SK-MEL-5 (cell line): ENCODE measurements at regions not wholly inside any gene's neighbourhood (a gene's known extent, or its start where the extent isn't known, plus 50 kb on each side); places are given as distances from the start of the nearest gene placed in this dataset.

Experiments
- DNase-seq: peaks from one replicate; pipeline ENCODE4 v3.0.0-alpha.2; 2016; ENCODE audit warnings: low read depth, low spot score
- in situ Hi-C: cut with HindIII; loops from 2 replicates; pipeline ENCODE4 v1.10.0; 2016; ENCODE audit warnings: low sequenced_read_pairs, high pct_unique_total_duplicates, low pct_unique_long_range_greater_than_20kb

DNA sequence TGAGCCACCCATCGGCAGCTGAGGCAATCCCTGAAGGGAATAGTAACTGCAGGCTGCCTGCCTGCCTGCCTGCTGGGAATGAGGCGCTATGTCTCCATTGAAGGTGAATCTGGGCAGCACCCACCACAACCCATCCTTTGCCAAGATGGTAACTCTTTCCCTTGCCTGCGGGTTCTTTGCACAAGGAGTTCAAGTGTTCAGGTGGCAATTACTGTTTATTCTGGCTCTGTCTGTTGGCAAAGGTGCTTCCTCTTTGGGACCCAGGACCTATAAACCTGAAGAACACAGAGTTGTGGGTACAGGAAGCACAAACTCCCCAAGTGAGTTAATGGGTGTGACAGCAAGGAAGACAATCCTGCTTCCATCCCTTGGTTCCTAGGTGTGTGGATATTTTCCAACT is 448.1 kb upstream of the ZNF507 start:
- in situ Hi-C loops: no loop called here
- no peak for DNase-seq

DNA sequence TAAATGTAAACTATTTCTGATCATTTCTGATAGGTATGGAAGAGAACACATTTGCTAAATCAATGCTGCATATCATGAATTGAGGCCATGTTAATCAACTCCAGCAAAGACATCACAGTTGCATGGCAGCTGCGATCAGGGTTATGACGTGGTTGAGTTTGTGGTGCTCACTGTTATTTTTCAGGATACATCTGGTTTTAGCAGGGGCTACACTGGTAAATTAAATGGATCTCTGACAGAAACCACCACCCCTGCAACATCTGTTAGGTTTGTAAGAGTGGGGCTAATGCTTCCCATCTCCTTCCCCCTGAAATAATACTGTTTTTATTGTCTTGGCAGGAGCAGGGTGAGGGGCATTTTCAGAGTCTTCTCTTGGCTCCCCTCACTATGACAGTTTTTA is 444.4 kb upstream of the ZNF507 start:
- in situ Hi-C loops: no loop called here
- no peak for DNase-seq

DNA sequence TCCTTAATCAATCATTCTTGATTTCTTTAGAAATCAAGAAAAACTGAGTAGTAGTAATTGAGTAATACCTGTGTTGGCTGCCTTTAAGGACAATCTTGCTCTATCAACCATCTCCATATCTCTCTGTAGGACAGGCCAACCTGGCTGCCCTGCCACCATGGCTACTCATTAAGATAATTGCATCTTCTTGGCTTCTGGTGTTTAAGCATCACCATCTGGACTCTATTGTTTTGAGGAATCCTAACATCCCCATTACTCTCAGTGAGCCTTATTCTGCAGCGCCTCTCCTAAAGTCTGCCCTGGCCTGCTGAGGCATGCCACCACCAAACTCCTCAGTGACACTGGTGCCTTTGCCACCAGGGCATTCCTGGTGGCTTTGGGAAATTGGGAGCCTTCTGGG is 442.6 kb upstream of the ZNF507 start:
- in situ Hi-C loops: no loop called here
- DNase-seq: no peak

DNA sequence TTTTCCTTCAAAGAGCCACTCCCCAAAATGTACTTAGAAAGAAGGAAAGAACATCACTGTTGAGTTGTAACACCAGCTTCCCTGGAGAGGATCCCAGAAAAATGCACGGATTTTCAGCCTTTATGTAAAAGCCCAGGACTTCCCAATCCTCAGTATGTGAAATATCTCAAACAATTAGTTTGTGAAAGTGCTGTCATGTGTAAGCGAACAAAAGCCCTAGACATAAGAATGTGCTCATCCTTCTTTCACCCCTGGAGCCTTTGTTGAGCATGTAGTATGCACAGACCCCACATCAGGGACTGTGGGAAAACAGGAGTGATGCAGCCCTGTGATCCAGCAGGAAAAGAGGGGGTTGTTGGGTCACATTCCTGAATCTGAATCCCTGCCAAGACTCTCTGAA is 441.4 kb upstream of the ZNF507 start:
- in situ Hi-C loops: no loop called here
- DNase-seq: no peak

DNA sequence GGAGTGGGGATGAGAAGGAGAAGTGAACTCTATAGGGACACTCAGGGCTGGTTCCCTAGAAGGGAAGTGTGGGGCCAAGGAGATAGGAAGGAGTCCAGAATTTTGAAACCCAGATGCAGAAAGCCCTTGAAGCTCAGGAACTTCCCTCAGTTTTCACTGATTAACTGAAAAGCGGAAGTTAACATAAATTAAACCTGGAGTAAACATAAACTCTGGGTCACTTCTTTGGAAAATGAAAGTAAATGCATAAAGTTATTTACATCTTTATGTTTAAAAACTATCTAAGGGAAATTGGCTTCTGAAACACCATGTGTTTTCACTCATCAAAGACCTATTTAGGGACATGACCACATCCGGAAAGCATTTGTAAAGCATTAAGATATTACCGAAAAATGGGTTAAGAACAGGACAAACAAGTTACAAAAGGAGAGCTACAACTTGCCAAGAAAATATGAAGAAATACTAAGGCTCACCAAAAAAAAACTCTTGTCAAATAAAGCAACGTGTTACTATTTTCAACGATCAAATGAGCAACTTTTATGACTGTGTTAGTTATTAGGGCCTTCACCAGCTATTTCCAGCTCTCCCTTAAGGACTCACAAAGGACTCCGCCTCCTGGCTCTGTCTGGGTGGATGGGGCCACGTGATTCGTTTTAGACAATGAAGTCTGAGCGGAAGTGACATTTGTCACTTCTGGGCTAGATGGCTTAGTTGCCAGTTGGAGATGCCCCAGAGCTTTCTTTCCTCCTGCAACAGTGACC is 439.1 kb upstream of the ZNF507 start:
- in situ Hi-C loops: no loop called here

DNA sequence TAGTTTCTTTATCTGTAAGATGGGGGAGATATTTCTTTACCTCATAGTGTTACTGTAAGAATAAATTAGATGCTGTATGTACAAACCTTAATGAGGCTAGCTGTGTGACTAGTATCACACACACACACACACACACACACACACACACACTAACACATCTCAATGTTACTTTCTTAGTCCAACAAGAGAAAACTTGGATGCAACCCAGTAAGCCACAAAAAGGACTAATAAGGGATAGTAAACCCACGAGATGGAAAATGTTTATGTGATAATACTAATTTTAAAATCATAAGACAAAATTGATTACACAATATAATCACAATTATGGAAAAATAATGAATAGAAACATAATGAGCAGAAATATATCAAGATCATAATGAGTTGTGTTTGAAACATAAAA is 437.7 kb upstream of the ZNF507 start:
- in situ Hi-C loops: no loop called here
- DNase-seq: no peak

More for the DNA sequence above, 439.1 kb upstream of the ZNF507 start:
- no peak for DNase-seq

DNA sequence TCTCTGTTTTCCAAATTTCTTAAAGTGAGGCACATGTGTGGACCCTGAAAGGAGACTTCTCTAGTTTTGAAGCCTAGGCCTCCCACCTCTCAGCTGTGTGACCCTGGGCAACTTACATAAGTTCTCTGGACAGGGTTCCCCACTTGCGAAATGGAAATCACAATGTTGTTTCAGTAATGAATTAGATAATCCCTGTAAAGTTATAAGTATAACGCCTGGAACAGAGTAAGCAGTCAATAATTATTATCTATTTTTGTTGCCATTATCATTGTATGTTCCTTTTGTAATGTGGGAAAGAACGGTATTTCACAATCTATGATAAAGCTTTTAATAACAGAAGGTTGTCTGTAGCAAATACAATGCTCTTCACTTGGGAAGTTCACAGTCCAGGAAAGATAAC is 437.3 kb upstream of the ZNF507 start:
- in situ Hi-C loops: no loop called here
- no peak for DNase-seq

DNA sequence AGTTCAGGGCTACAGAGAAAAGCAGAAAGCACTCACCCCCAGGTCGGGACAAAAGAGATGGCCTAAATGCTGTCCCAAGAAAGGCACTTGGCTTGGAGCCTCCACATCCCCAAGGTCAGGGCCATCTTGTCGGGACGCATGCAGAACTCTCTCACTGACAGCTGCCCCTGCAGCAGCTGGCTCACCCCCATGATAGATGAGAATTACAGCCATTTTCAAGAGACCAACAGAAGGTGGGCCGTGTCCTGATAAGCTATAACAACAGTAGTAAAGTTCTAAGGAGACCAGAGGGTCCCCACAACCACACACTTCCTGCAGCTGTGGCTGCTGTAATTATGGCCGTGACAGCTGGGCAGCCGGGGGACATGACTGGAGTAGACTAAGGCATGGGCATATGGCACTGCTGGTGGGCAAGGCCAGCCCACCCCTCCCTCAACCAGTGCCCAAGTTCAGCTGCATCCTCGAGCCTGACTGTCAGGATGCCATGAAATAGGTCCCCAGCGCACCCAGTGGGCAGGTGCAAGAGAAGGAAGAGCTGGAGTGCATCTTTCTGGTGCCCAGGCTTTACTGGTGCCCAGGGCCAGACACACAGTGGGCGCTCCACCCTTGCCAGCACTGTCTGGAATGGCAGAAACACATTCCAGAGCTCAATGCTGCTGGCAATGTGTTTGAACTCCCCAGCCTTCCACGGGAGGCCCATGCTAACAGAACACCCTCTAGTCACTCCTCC is 436.7 kb upstream of the ZNF507 start:
- DNase-seq: no peak
- in situ Hi-C loops: no loop called here

DNA sequence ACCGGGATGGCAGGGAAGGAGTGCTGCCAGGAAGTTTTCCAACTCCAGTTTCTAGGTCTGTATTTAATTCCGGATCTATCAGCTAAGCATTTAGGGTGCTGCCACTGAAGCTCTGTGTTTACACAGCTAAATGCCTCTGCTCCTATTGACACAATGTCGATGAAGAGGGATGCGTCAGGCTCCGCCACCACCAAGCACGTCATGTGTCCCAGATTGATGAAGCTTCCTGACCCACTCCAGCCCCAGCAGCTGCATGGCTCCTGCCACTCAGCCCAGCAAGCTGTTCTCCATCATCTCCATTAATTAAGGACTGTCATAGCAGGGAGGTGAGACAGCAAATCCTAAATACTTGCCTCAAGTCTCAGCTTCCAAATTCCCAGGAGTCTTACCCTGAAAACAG is 435.2 kb upstream of the ZNF507 start:
- DNase-seq: no peak
- in situ Hi-C loops: no loop called here

DNA sequence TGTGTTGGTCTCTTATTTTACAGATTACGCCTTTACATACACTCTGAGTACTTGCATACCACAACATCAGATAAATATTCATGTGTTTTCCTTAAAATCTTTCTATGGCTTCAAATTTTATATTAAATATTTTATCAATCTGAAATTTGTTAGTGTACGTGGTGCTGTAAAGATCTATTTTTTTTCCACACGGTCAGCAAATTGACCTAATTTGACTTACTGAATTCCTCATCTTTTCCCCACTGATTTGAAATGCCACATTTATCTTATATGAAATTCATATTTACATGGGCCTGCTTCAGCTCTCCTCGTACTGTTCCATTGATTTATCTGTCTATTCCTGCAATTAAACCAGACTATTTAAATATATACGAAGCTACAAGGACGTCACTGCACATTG is 433.8 kb upstream of the ZNF507 start:
- in situ Hi-C loops: no loop called here
- no peak for DNase-seq

DNA sequence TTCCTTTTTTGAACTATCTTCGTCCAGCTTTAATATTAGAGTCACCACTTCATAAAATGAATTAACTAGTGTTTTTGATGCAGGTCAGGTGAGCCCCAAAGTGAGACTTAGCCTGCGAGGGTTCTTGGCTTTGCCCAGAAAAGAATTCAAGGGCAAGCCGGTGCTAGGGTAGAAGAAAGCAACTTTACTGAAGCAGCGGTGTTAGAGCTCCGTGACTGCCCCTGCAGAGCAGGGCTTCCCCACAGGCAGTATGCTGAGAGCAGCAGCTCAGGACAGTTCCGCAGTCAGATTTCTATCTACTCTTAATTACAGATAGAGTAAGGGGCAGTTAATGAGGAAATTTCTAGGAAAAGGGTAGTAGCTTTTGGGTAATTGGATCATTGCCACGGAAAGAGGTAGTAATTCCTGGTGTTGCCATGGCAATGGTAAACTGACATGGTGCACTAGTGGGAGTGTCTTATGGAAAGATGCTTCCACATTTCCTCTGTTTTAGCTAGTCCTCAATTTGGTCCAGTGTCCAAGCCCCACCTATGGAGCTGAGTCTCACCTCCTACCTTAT is 432.2 kb upstream of the ZNF507 start:
- in situ Hi-C loops: no loop called here
- DNase-seq: no peak

DNA sequence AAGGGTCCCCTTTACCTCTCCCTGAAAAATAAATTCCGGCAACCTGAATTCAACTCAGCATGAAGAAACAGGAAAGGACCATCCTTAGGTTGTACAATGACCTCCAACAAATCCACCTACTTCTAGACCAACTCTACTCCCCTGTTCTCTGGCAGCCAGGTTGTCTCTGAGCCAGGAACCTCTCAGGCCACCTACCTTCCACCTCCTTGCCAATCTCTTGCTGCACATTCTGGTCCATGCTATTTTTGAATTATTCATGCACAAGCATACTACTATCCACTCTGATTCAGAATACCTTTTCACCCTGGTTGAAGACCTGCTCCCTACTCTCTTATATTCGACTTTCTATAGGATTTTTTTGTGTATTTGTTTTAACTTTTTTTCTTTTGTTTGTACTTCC is 415.0 kb upstream of the ZNF507 start:
- in situ Hi-C loops: no loop called here
- DNase-seq: no peak

DNA sequence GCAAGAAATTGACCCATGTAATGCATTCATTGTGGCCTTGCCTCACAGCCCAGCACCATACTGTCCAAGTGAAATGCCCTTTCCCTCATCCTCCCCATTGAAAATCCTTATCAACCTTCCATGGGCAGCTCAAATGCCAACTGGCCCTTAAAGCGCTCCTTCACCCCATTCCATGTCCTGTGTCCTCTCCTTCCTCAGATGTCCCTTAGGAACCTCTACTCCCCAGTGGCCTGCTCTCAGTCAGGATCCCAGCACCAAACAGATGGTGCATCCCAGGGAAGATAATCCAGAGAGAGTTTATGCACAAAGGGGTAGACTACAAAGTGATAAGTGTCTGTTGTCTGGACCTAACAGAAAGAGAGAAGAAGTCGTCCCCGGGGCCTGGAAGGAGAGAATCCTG is 407.4 kb upstream of the ZNF507 start:
- in situ Hi-C loops: no loop called here
- no peak for DNase-seq

DNA sequence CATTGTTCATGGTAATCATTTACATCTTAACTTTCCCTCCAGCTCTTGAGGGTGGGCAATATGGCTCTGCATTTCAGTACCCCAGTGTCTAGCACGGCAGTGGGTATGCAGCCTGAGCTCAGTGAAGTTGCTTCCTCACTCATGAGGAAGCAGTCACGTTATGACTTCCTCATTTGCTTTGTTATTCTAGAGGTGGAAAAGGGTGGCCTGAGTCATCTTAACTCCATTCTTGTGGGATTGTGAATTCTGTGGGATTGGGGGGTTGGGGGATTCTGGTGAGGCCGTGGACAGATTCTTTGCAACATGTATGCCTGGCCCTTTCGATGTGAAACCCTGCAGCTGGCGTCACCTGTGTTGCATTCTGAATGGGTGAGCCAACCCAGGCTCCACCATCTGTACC is 406.7 kb upstream of the ZNF507 start:
- in situ Hi-C loops: no loop called here
- no peak for DNase-seq

DNA sequence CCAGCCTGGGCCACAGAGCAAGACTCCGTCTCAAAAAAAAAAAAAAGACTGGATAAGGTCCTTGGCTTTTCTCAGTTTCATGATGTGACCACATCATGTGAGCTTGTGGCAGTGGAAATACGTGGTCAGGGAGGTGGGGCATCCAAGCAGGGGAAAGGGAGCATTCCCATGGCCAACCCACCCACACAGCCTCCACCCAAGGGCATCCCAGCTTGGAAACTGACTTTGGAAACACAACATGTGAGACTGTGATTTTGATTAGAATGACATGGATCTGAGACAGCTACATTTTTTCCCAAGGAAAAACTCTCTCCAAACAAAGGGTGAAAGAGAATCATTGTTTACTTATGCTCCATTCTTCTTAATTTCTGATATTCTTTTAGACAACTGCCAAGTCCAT is 405.0 kb upstream of the ZNF507 start:
- DNase-seq: no peak
- in situ Hi-C loops: no loop called here

DNA sequence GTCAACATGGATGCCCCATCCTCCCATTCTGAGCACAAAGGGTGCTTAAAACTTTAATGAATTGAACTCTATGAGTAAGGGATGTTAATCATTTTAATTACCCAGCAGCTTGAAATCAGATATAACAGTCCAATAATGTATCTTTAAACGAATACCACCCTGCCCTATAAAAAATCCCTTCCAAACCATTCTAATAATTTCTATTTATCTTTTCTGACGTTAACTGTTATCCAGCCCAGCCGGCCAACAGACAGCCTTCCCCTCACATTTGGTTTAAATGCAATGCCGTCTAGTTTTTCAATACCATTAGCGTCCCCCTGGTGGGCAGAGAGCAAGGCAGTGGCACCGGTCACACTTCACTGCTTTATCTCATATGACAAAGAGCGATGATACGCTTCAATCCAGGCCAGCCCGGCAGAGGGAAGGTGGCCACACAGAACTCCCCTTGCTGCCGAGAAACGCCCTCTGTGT is 402.2 kb upstream of the ZNF507 start:
- DNase-seq: no peak
- in situ Hi-C loops: no loop called here

DNA sequence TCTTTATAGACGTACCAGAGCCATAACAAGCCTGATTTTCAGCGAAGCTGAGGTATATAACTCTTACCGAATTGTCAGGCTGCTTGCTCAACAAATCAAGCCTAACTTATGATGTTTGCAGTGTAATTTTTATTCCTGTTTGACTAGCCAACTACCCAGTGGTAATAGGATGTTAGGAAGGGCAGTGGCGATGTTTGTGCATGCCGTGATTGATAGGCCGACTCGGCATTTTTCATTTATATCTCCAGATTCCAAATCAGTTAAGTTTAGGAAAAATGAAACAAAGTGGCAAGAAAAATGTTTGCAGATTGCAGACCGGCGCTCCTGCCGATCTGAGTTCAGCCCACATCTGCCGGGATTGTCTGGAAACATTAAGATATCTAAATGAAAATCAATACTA is 401.6 kb upstream of the ZNF507 start:
- no peak for DNase-seq
- in situ Hi-C loops: no loop called here

DNA sequence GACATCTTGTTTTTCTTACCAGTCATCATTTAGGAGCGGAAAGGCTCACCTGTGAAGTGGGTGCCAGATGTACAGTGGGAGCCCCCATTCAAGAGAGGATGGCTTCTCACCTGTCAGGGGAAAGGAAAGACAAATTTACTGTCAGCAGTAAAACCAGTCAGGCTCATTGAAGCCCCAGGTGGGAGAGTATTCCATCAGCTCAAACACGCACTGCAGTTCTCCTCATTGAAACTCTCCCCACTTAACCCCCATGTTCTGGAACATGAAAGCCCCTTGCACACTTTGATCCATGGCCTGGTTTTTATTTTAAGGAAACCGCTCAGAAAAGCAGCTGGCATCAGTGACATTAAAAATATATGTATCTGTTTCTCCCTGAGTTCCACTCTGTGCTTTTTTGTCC is 401.1 kb upstream of the ZNF507 start:
- no peak for DNase-seq
- in situ Hi-C loops: no loop called here

DNA sequence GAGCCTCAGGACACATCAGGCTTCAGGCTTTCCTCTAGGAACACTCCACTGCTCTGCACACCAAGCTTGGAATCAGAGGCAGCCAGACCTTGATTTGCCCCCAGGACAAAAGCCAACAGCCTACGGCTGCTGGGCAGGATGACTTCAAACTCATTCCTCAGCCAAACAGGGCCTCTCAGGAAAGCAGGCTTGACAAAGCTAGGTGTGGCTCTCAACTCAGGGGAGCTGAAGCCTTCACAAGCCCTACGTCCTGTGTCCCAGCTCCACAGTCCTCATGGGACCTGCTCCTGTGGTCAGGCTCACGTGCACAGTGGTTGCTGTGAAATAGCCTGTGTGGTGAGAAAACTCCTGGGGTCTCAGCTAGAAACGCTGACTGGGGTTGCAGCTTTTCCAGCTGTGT is 398.9 kb upstream of the ZNF507 start:
- in situ Hi-C loops: no loop called here
- DNase-seq: no peak
